GM21447 (cell line): ENCODE measurements at regions not wholly inside any gene's neighbourhood (a gene's known extent, or its start where the extent isn't known, plus 50 kb on each side); places are given as distances from the start of the nearest gene placed in this dataset.

ENCODE experiments used
- ATAC-seq: cut with Tn5 transposase; IDR thresholded peaks from one replicate; pipeline ENCODE4 v1.9.1; 2021; ENCODE audit not compliant: unreplicated experiment

DNA sequence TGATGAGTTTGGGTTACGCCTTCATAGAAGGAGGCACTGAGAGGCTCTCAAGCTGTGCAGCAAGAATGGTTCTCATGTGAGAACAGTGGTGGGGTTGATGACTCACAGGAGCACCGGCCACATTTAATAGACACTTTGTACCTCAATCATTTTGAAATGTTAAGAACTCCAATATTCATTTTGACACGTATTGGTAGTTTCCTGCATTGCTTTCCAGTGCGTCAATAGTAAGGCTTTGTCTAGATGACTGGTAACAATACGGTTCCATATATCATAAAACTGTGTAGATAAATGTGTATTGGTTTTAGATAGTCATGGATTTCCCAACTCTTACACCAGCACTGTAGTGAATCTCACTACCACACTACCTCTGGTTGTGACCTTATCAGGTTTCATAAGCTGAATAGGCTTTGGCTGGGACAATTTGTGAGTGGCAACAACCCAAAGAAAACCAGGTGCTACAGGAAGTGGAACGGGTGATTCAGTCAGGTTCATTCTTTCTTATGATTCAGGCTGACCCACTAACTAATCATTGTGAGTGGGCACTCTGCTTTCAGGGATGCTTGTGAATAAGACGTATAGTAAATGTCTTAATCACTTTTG is 362.6 kb downstream of the KLF5 start:
- ATAC-seq: no peak

DNA sequence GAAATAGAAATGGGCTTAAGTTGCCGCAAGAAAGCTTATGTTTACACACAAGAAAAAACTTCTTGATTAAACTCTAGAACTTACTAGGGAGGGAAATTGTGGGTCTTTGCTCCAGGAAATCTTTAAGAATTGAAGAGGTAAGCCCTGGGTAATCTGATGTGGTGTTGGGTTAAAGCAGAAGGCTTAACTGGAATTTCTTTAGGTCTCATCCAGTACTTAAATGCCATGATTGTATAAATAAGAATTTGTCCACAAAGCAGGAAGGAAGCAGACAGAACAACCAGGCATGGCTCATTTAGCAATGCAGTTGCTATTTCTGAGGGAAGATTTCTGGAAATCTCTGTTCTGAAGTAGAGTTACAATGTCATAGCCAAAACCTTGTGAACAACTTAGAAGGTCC is 360.4 kb downstream of the KLF5 start:
- no peak for ATAC-seq

DNA sequence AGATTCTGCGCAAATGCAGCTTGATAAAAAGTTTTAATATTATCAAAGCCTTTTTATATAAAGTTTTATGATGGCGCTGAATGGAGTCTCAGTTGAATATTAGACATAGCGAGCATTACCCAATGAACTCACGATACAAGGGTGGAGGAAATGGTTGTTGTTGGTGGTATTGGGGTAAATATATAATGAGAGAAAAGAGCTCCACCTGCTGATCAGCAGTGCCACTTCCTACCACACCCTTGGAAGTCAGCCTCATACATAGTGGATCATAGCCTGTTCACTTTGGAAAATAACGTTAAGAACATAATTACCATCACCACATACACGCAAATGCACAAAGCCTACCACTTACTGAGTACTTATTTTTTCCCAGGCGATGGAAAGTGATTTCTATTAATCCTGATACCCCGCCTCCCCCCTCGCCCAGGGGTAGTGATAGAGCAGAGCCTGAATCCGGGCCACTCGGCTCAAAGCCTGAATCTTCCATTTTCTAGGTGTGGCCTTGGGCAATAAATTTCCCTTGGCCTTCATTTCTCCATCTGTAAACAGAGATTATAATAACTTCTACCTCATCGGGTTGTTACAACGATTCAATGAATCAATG is 358.3 kb downstream of the KLF5 start:
- no peak for ATAC-seq

DNA sequence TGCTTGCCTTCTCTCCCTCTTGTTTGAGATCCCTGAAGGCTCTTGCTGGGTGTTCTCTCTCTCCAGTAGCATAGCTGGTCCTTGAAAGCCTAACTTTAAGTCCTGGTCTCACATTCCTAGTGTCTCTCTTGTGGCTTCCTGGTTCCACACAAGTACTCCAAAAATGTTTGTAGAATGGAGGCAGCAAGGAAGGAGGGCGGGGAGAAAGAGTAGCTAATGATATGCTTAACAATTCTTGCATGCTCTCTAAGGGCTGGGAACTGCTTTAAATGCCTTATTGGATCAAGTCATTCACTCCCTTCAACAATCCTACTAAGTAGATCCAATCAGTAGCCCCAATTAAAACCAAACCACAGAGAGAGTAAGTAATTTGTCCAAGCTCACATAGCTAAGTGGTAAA is 357.3 kb downstream of the KLF5 start:
- no peak for ATAC-seq

DNA sequence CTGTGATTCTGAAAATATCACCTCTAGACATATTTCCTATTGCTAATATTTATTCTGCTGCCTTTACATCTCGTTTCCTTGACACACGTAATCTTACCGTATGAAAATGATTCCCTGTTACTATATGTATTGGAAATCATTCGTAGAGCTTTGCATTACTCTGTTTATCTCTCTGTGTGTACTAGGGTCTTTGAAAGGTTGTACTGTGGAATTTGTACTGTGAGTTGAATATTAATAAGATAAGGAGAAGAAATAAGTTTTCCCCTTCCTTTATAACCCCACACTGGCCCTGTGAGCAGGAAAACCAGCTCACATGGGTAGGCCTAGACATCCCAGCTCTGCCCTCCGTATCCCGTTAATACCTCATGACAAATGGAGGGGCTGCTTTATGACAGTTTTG is 354.9 kb downstream of the KLF5 start:
- ATAC-seq: no peak

DNA sequence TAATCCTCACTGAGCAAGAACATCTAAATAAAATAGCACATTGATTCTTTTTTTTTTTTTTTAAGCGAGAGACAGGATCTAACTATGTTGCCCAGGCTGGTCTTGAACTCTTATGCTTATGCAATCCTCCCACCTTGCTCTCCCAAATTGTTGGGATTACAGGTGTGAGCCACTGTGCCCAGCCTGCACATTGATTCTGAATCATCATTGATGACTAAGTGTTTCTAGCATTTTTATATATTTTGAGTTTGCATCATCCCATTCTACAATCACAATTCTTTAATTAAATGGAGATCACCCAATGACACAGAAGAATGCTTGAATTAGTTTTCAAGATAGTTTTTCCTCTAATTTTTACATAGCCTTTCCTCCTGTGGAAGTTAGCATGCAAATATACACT is 354.1 kb downstream of the KLF5 start:
- no peak for ATAC-seq

DNA sequence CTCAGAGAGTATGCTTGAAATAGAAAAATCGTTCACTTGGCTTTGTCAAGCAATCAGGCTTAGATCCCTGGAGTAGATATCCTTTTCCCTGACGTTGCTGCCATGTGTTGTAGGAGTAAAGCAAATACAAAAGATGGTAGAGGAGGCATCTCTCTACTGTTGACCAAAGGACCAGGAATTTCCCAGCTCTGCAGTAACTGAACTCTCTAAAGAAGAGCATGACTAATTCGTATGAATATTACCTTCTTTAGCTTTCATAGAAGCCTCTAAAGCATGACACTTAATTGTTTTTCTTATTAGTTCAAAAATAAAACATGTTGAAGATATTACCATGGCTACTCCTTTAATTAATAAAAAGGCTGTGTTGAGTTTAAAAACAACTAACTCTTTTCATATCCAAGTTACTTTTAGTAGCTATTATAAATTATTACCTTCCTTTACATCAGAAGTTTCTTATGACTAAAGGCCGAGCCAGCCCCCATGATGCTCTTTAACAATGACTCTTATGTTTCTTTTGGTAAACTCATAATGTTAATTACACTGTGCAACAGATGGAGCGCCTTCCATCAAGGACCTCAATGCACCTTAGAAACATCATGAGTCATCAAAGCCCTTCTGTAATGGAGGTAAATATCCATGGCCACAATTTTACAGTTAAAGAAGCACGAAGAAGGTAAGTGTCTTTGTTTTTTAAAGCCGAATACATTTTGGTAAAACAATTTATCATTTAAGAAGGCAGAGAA is 352.4 kb downstream of the KLF5 start:
- ATAC-seq: no peak

DNA sequence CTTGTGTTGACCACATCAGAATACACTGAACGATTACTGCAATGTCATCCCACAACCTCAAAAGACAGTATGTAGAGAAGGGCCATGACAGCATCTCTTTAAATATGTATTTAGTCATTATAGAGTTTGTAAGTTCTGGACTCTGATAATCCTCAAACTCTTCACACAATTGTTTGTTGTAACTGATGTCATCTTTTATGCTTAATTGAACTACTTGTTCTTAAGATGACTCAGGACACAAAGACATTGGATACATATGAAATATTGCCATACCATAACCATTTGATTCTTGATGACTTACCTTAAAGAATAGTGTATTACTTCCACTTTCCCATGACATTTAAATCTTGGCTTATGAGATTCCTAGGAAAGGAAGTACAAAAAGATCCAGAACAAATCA is 347.6 kb downstream of the KLF5 start:
- no peak for ATAC-seq

DNA sequence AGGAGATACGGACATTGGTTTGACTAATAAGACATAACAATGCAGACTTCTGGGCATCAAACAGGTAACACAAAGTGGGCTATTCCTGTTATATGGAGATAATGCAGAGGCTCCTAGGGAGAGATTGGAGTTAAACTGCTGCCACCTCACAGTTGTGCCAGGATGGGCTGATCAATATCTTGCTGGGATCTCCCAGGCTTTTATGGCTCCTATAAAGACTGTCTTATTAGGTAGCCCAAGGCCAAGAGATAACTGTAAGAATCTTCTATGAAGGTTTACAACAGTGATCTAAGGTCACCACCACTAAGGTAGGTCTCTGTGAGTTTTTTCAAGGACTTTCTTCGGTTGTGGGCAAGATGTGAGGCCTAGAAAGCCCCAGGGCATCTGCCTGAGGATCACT is 345.8 kb downstream of the KLF5 start:
- ATAC-seq: no peak

DNA sequence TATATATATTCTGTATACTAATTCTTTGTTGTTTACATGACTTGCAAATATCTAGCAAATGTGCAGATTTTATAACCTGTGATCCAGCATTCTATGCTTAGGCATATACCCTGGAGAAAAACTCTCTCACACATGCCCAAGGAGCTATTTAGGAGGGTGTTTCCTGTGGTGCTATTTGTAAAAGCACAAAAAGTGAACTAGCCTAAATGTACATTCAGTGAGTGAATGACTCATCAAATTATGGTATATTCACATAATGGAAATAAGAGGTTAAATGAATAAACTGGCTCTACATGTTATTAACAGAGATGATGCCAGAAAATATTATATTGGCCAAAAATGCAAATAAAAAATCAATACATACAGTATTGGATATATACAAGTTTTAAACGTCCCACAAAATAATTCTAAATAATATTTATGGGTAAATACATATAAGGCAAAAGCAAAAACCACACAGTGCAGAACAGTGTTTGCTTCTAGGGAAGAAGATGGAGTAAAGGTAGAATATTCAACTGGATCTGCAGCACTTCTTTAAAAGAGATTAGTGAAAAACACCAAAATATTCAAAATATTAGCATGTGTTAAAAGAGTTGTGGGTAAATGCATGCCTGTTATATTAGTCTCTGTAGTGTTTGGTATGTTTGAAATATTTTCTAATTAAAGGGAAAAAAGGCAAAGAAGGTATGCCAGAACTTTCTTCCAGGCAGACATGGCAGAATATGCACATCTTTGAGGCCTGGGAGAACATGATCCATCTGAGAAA is 344.7 kb downstream of the KLF5 start:
- ATAC-seq: no peak

DNA sequence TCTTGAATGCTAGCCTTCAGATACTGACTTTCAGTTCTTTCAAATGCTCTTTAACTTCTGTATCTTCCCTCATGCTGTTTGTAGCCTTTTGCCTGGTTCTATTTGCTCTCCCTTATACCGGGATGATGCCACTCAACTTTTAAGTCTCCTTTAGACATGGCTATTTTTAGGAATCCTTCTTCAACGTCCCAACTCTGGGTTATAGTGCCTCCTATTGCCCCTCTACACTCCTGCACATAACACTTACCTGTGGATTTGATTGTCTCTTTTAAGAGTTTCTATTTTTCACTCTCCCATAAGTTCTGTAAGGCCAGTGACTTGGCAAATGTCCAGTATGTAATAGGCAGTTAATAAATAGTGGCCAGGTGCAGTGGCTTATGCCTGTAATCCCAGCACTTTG is 343.0 kb downstream of the KLF5 start:
- ATAC-seq: no peak

DNA sequence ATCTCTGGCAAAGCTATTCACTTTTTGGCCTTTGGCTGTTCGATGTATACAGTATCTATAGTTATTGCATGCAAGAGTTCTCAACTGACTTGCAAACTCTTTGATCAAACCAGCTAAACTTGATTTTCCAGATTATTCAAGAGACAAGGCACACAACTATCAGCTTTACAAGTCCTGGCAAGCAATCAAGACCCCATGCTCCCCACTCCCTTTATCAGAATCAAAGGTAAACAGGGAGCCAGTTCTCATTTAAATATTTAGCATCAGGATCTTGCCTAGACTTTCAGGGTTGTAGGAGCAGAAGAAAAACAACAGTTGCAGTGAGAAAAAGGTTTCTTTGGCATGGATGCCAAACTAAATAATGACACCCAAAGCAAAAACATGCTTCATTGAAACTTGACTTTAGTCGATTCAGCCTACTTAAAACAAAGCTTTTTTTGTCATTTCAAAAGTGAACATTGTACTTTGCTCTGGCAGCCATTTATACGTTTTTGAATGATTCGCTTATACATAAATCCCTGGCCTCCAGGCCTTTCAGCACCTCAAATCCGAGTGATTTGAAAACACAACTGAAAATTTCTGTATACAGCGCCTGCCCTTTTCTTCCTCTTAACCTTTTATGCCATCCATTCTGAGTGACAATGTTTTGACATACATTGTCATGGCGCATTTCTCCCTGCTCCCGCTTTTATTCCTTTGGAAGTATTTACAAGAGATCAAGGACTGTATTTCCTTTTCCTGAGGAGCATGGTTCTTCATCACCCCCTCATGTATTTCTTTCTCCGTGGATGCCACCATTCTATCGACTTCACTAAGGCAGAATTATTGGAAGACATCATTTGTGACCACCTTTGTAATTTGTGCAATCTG is 340.8 kb downstream of the KLF5 start:
- no peak for ATAC-seq

DNA sequence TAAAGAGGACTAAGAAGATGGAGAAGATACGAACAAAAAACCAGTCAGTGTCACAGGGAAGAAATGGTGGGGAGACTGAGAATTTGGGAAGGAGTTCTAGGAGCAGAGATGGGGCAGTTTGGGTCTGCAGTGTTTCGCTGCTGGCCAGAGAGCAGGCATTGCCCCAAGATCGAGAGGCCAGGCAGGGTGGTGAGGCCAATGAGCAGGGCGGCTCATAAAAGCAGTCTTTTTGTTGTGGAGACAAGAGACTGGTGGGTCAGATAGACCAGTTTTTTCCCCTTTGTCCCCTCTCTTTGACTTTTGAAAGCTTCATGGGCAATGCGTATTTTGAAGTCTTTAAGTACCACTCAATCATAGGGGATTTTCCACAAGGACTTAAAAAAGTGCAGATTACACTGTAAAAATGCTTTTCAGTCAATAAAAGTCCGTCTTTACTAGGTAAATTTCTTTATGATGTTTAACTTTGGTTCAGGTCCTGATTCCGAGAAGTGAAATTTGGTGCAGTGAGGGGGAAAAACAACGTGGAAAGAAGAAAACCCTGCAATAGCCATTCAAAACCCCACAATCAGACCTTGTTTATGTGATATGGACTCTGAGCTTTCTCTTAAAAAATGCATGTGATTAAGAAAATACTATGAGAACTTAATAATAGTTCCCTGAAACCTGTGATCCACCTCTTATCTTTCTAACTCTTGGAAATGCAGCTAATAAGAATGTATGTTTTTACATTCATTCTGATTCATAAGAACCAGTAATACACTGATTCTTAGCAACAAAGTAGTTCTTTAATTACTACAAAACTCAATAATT is 338.9 kb downstream of the KLF5 start:
- ATAC-seq: no peak

DNA sequence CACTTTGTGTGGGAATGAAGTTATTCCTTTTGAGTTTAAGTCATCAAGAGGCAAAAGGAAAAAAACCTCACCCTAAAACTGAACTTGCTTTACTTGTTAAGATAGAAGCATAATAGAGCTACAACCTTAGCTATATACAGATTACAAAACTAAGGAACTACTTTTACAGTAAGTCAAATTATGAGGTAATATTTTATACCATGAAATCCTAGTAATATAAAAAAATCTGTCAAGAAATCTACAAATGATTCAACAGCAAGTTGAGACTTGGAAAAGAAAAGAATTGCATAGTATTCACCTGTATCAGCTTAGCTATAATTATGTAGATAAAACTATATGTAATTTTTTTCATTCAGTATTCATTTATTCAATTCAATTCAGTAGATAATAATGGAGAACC is 335.3 kb downstream of the KLF5 start:
- no peak for ATAC-seq

DNA sequence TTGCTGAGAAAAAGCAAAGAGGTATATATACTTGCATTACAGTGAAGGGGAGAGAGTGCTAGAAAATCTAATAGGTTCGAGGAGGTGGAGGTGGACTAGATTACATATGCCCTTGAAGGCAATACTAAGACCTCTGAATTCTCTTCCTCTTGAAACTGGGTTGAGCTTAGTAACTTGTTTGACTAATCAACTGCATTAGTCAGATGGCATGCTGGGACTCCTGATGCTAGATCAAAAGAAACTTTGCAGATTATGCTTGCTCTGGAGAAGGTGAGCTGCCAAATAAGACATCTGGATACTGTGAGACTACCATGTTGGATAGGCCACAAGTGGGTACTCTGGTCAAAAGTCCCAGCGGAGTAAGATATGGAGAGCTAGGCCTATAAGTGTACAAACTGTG is 331.3 kb downstream of the KLF5 start:
- no peak for ATAC-seq

DNA sequence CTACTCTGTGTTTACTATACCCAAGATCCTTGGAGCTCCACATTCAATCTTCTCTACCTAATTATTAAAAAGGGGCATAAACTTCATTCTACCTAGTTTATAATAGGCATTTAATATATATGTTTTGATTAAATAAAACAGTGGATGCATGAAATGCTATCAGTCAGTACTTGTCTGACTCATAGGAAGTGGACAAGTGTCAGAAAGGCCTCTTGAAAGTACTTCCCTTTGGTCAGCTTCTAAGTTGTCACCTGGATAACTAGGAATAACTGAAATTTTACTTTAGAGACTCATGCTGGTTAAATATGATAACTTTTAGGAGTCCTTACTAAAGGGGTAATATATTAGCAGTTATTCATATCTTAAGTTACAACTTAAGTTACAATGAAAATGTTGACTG is 329.8 kb downstream of the KLF5 start:
- ATAC-seq: no peak

DNA sequence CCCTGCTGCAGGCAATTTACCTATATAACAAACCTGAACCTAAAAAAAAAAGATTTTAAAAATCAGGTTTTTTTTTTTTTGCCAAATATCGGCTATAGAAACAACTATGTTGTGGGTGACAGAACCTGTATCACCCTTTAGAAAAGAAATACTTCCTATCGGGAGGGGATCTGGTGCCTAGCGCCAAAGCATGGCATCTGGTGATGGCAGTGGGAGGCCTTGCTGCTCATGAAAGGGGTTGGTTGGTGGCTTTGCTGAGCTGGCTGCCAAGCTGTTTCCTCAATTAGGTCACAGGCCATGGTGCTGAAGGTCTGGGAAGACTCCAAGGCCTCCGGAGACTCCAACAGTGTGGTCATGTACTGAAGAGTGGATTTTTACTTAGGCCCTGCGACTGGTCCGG is 328.5 kb downstream of the KLF5 start:
- no peak for ATAC-seq

DNA sequence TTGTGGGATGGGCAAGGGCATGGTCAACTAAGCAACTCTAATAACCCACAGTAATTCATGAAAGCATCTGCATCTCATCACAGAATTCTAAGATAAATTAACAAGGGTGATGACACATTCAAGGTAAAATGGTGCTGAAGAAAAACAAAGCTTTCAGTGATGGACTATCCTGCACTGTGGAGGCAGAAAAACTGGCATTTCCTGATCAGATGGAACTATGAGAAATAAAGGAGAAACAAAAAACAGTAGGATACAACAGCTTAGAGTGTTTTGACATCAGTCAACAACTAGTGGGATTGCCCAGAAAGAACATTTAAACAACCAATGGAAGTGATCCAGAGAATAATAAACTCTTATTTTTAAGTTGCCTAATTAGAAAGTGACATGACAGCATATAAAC is 327.0 kb downstream of the KLF5 start:
- no peak for ATAC-seq

DNA sequence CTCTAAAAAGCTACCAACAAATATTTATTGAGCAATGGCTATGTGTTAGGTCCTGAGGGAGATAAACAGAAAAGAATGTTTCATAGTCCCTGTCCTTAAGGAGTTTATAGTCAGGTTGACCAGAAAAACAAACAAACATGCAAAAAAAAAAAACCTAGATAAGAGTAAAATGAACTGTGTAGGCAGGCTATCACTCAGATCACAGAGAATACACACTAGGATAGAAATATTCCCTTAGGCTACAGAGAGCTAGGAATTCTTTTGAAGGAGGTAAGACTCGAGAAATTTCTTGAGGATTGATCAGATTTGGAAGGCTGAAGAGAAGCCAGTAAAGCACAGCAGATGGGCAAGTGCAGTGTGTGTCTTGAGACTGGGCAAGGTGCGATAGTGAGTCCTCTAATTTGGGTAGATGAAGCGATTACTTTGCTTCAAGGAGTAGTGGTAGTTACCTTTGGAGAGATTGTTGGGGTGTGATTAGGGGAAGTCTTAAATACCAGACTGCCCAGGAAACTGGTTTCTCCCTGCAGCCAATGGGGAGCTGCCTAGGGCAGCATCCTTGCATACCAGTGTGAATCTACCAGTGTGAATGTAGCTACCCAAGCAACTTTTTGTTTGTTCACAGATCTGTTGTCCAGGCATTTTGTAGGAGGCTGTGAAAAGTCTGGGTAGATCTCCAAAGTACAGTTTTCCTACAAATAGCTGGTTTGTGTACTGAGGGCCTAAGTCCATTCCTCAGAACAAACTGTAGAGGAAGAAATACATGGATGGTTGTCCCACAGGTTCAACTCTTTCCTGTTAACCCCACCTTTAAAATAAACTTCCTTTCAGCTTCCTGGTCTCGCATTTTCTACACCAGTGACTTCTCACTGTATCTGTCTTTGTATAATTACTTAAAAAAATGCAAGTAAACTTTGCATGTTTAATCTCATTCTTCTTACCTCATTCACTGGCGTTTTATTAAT is 314.1 kb downstream of the KLF5 start:
- no peak for ATAC-seq
